Fibroblast of lung (primary cell): ENCODE measurements at regions not wholly inside any gene's neighbourhood (a gene's known extent, or its start where the extent isn't known, plus 50 kb on each side); places are given as distances from the start of the nearest gene placed in this dataset.

Experiments
- DNase-seq, 2 donors: peaks; one replicate each; pipeline versions ENCODE4 v3.0.0 to v3.0.0-alpha.2; 2010; ENCODE audit warnings: low read depth in 2 of 2
- H2AFZ ChIP-seq: 2 replicates; pipeline ENCODE4 v1.5.1; 2012; ENCODE audit warnings: low read length, control low read depth, inconsistent platforms
- H3K27ac ChIP-seq: 2 replicates; pipeline ENCODE4 v1.5.1; 2011; ENCODE audit warnings: low read length, control low read depth; ENCODE audit not compliant: insufficient read depth
- H3K27me3 ChIP-seq: 2 replicates; pipeline ENCODE4 v1.5.1; 2011; ENCODE audit warnings: mild to moderate bottlenecking, low read length; ENCODE audit not compliant: control insufficient read depth, insufficient read depth
- H3K36me3 ChIP-seq: 2 replicates; pipeline ENCODE4 v1.5.1; 2011; ENCODE audit warnings: low read length; ENCODE audit not compliant: control insufficient read depth, insufficient read depth
- H3K4me1 ChIP-seq: 2 replicates; pipeline ENCODE4 v1.5.1; 2011; ENCODE audit warnings: low read length; ENCODE audit not compliant: control insufficient read depth, insufficient read depth; ENCODE audit errors: extremely low read depth
- H3K4me2 ChIP-seq: 2 replicates; pipeline ENCODE4 v1.5.1; 2011; ENCODE audit warnings: low read length, control low read depth; ENCODE audit not compliant: insufficient read depth; ENCODE audit errors: extremely low read depth
- H3K4me3 ChIP-seq, 4 experiments: fragments of 200-600 bp in 1 of 4; sonication (generic) in 1 of 4; replicated peaks in 1 of 4; 2 replicates each; pipeline ENCODE4 v1.5.1; 2011 to 2016; ENCODE audit warnings: low read length in 4 of 4, low read depth in 3 of 4, mild to moderate bottlenecking in 3 of 4, control low read depth in 2 of 4, inconsistent platforms in 1 of 4, mixed read lengths in 1 of 4; ENCODE audit not compliant: insufficient read depth in 1 of 4; ENCODE audit errors: control extremely low read depth in 1 of 4
- H3K79me2 ChIP-seq: 2 replicates; pipeline ENCODE4 v1.5.1; 2012; ENCODE audit warnings: mild to moderate bottlenecking, low read length, inconsistent platforms; ENCODE audit not compliant: control insufficient read depth, insufficient read depth
- H3K9ac ChIP-seq: 2 replicates; pipeline ENCODE4 v1.5.1; 2011; ENCODE audit warnings: mild to moderate bottlenecking, low read length, control low read depth; ENCODE audit not compliant: insufficient read depth
- H3K9me3 ChIP-seq: 2 replicates; pipeline ENCODE4 v1.5.1; 2012; ENCODE audit warnings: low read depth, low read length; ENCODE audit not compliant: control insufficient read depth, insufficient read depth
- H4K20me1 ChIP-seq: 2 replicates; pipeline ENCODE4 v1.5.1; 2011; ENCODE audit warnings: low read length; ENCODE audit not compliant: control insufficient read depth, insufficient read depth; ENCODE audit errors: extremely low read depth
- CTCF ChIP-seq, 2 donors: IDR thresholded peaks in 1 of 2; conservative IDR thresholded peaks in 1 of 2; 1 replicate in 1 of 2; 2 replicates in 1 of 2; pipeline ENCODE4 v1.5.1; 2011 to 2012; ENCODE audit warnings: low read length in 2 of 2, control low read depth in 1 of 2, inconsistent platforms in 1 of 2, low read depth in 1 of 2, mild to moderate bottlenecking in 1 of 2
- EZH2 ChIP-seq: IDR thresholded peaks from 2 replicates; pipeline ENCODE4 v1.5.1; 2012; ENCODE audit warnings: low read length, control low read depth, mild to moderate bottlenecking; ENCODE audit errors: missing control alignments

- Histone ChIP-seq H3K4me3 (no peak overlapping the region), H3K27me3 (no peaks in the 10 kb centered on the region), H3K36me3 (no peaks in the 10 kb centered on the region), H2AFZ (no peak overlapping the region), H3K27ac (no peak overlapping the region), H3K4me2 (no peak overlapping the region), H3K9ac (no peak overlapping the region), H3K9me3 (no peaks in the 10 kb centered on the region), H4K20me1 (no peaks in the 10 kb centered on the region), H3K4me1 (peaks cover 3% of the 10 kb centered on the region), H3K79me2 (no peaks in the 10 kb centered on the region)
- no peak for DNase-seq
- no peak for TF ChIP-seq EZH2
- TF ChIP-seq CTCF (conservative IDR thresholded peaks at IDR 0.05 in 1 of 2, IDR thresholded peaks at IDR 0.05 in 1 of 2; ENCODE audit: low read depth in 1 of 2, low read length in 2 of 2) = no peak
Observed at GRCh38 chr6:79374308-79374707, 139.8 kb upstream of the HMGN3 start.

- Histone ChIP-seq H2AFZ (no peak overlapping the region), H3K4me2 (no peak overlapping the region), H3K79me2 (no peaks in the 10 kb centered on the region), H4K20me1 (no peaks in the 10 kb centered on the region), H3K4me1 (peaks cover 3% of the 10 kb centered on the region), H3K4me3 (no peak overlapping the region), H3K27ac (no peak overlapping the region), H3K27me3 (no peaks in the 10 kb centered on the region), H3K9ac (no peak overlapping the region), H3K36me3 (no peaks in the 10 kb centered on the region), H3K9me3 (no peaks in the 10 kb centered on the region)
- TF ChIP-seq CTCF (conservative IDR thresholded peaks at IDR 0.05 in 1 of 2, IDR thresholded peaks at IDR 0.05 in 1 of 2; ENCODE audit: low read depth in 1 of 2, low read length in 2 of 2) = no peak
- no peak for DNase-seq
Observed at GRCh38 chr6:79373880-79374279, 139.4 kb upstream of the HMGN3 start.

GRCh38 chr6:79373246-79373645, 138.8 kb upstream of the HMGN3 start:
- H3K9ac ChIP-seq = no peak overlapping the region
- no peak for DNase-seq
- H3K4me1 ChIP-seq = peaks cover 3% of the 10 kb centered on the region
- H3K27me3 ChIP-seq = no peaks in the 10 kb centered on the region
- H3K79me2 ChIP-seq = no peaks in the 10 kb centered on the region
- no peak overlapping the region for H3K4me3 ChIP-seq
- H4K20me1 ChIP-seq = no peaks in the 10 kb centered on the region
- no peaks in the 10 kb centered on the region for H3K36me3 ChIP-seq
- H2AFZ ChIP-seq = no peak overlapping the region
- no peak overlapping the region for H3K4me2 ChIP-seq
- no peak for TF ChIP-seq EZH2
- TF ChIP-seq CTCF (conservative IDR thresholded peaks at IDR 0.05 in 1 of 2, IDR thresholded peaks at IDR 0.05 in 1 of 2; ENCODE audit: low read depth in 1 of 2, low read length in 2 of 2) = no peak
- H3K9me3 ChIP-seq = no peaks in the 10 kb centered on the region
- H3K27ac ChIP-seq = no peak overlapping the region
